ENCODE measurements at regions not wholly inside any gene's neighbourhood (a gene's known extent, or its start where the extent isn't known, plus 50 kb on each side); places are given as distances from the start of the nearest gene placed in this dataset.

- TF ChIP-seq, protein P1, sequence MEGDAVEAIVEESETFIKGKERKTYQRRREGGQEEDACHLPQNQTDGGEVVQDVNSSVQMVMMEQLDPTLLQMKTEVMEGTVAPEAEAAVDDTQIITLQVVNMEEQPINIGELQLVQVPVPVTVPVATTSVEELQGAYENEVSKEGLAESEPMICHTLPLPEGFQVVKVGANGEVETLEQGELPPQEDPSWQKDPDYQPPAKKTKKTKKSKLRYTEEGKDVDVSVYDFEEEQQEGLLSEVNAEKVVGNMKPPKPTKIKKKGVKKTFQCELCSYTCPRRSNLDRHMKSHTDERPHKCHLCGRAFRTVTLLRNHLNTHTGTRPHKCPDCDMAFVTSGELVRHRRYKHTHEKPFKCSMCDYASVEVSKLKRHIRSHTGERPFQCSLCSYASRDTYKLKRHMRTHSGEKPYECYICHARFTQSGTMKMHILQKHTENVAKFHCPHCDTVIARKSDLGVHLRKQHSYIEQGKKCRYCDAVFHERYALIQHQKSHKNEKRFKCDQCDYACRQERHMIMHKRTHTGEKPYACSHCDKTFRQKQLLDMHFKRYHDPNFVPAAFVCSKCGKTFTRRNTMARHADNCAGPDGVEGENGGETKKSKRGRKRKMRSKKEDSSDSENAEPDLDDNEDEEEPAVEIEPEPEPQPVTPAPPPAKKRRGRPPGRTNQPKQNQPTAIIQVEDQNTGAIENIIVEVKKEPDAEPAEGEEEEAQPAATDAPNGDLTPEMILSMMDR (IDR thresholded peaks at IDR 0.05) = no peak
- no peak overlapping the region for H3K4me3 ChIP-seq
- H3K27ac ChIP-seq = no peak overlapping the region
- H3K27me3 ChIP-seq (ENCODE audit: insufficient read depth in 3 of 3, low read length in 2 of 3) = peaks cover 0 to 6% (median 0%) of the 10 kb centered on the region in 3 donors
- intact Hi-C loops (cut with DNase I) = no loop called here
- no peaks in the 10 kb centered on the region for H3K9me3 ChIP-seq
- H3K4me1 ChIP-seq = no peaks in the 10 kb centered on the region
- 53 to 64% (median 59%) methylated on average over 12 of the region's 12 CpGs for WGBS, 3 donors
- H3K36me3 ChIP-seq (ENCODE audit: insufficient read depth in 1 of 2, low read depth in 1 of 2) = no peaks in the 10 kb centered on the region
- DNase-seq = no peak
- no peak for ATAC-seq
These were observed 307.5 kb upstream of the SULF2 start for GRCh38 chr20:48092596-48093280.

DNA sequence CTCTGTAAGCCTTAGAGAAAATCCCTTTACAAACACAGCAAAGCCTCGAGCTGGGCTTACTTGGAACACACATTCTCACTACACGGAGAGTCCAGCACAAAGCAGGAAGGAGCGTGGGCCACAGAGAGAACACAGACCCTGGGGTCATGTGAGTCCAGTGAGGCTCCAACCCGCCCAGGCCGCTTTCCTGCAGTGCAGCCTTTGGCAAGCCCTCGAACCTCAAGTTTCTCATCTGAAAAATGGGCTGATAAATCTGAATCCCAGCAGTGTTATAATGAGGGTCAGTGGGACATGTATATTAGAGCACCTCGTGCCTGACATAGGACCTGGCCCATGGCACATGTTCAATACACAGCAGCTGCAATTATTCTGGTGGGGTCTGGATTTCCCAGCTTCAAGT is 305.5 kb upstream of the SULF2 start:
- no peaks in the 10 kb centered on the region for H3K4me1 ChIP-seq
- H3K27me3 ChIP-seq (ENCODE audit: insufficient read depth in 3 of 3, low read length in 2 of 3) = peaks cover 0 to 6% (median 0%) of the 10 kb centered on the region in 3 donors
- no peaks in the 10 kb centered on the region for H3K9me3 ChIP-seq
- ATAC-seq (no peak), DNase-seq (no peak)
- intact Hi-C loops (cut with DNase I) = no loop called here
- H3K36me3 ChIP-seq (ENCODE audit: insufficient read depth in 1 of 2, low read depth in 1 of 2) = no peaks in the 10 kb centered on the region
- no peak overlapping the region for H3K4me3 ChIP-seq
- H3K27ac ChIP-seq = no peak overlapping the region
- TF ChIP-seq, protein P1 (IDR thresholded peaks at IDR 0.05) = no peak
- 82 to 89% (median 88%) methylated on average over 7 of the region's 7 CpGs for WGBS, 3 donors

DNA sequence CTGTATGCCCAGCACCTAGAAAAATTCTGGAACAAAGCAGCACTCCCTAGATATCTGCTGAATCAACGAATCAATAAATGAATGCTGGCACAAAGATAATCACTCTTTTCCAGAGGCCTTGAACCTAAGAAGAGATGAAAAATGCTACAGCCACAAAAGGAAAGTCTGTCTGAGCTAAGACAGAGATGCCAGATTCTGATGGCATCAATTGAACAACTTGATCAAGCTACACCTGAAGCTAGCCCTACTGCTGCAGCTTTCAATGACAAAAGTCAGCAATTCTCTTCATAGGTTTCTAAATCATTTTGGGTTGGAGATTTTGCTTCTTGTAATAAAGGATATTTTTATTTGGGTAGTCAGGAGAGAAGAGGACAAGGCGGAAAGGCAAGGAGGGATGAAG is 305.0 kb upstream of the SULF2 start:
- no peak for ATAC-seq

GRCh38 chr20:48080583-48080982 is 295.3 kb upstream of the SULF2 start:
- H3K36me3 ChIP-seq (ENCODE audit: insufficient read depth in 1 of 2, low read depth in 1 of 2) = no peaks in the 10 kb centered on the region
- no peaks in the 10 kb centered on the region for H3K27me3 ChIP-seq (ENCODE audit: insufficient read depth in 3 of 3, low read length in 2 of 3)
- no peak overlapping the region for H3K27ac ChIP-seq
- ATAC-seq (no peak), DNase-seq (no peak)
- intact Hi-C loops (cut with DNase I) = no loop called here
- no peaks in the 10 kb centered on the region for H3K4me1 ChIP-seq
- no peaks in the 10 kb centered on the region for H3K9me3 ChIP-seq
- TF ChIP-seq, protein P1 (IDR thresholded peaks at IDR 0.05) = no peak
- 61 to 83% (median 63%) methylated on average over 2 of the region's 2 CpGs for WGBS, 3 donors
- no peak overlapping the region for H3K4me3 ChIP-seq

More for the DNA sequence above, 305.0 kb upstream of the SULF2 start:
- peaks cover 0 to 6% (median 0%) of the 10 kb centered on the region in 3 donors for H3K27me3 ChIP-seq (ENCODE audit: insufficient read depth in 3 of 3, low read length in 2 of 3)
- intact Hi-C loops (cut with DNase I) = no loop called here
- no peak for DNase-seq
- H3K27ac ChIP-seq = no peak overlapping the region
- H3K9me3 ChIP-seq = no peaks in the 10 kb centered on the region
- WGBS, 3 donors = 87 to 92% (median 88%) methylated on average over 2 of the region's 2 CpGs
- no peaks in the 10 kb centered on the region for H3K4me1 ChIP-seq
- H3K36me3 ChIP-seq (ENCODE audit: insufficient read depth in 1 of 2, low read depth in 1 of 2) = no peaks in the 10 kb centered on the region
- no peak overlapping the region for H3K4me3 ChIP-seq
- TF ChIP-seq, protein P1 (IDR thresholded peaks at IDR 0.05) = no peak

- H3K27me3 ChIP-seq (ENCODE audit: insufficient read depth in 3 of 3, low read length in 2 of 3) = no peaks in the 10 kb centered on the region
- 56 to 66% (median 63%) methylated on average over 5 of the region's 5 CpGs for WGBS, 3 donors
These were observed 293.7 kb upstream of the SULF2 start for GRCh38 chr20:48079028-48079427.

More at GRCh38 chr20:48079028-48079427, 293.7 kb upstream of the SULF2 start:
- TF ChIP-seq, protein P1 (IDR thresholded peaks at IDR 0.05) = no peak
- Histone ChIP-seq H3K4me3 (no peak overlapping the region), H3K27ac (no peak overlapping the region), H3K9me3 (no peaks in the 10 kb centered on the region), H3K36me3 (ENCODE audit: insufficient read depth in 1 of 2, low read depth in 1 of 2) (no peaks in the 10 kb centered on the region), H3K4me1 (no peaks in the 10 kb centered on the region)
- no peak for ATAC-seq
- DNase-seq = no peak
- intact Hi-C loops (cut with DNase I) = no loop called here
